Retinal pigment epithelial cell (primary cell): ENCODE measurements at regions not wholly inside any gene's neighbourhood (a gene's known extent, or its start where the extent isn't known, plus 50 kb on each side); places are given as distances from the start of the nearest gene placed in this dataset.

Experiments
- DNase-seq: peaks from one replicate; pipeline ENCODE4 v3.0.0-alpha.2; 2010; ENCODE audit warnings: low read depth
- H3K4me3 ChIP-seq: 2 replicates; pipeline ENCODE4 v1.5.1; 2011; ENCODE audit warnings: mild to moderate bottlenecking, low read length, control low read depth, moderate library complexity
- TF ChIP-seq, protein P1 (sequence below): conservative IDR thresholded peaks from 2 replicates; pipeline ENCODE4 v1.5.1; 2011; ENCODE audit warnings: low read depth, low read length, control low read depth, inconsistent platforms

DNA sequence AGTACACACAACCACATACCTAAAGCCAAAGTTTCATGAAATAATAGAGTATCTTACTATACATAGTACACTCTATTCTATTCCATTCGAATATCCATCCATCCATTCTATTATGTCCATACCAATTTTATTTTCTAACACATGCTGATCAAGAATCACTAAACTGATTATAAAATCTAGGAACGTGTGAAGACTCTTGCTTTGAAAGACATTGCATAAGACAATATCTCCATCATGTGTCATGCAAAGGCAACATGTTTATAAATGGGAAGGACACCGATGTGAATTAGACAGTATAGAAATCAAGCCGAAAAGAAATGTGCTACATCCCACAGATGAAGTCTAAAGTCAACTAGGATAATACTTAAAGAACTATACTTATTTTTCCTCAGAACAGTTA, 1561.5 kb upstream of the TENM4 start:
- H3K4me3 ChIP-seq = no peak overlapping the region
- DNase-seq = no peak
- TF ChIP-seq, protein P1, sequence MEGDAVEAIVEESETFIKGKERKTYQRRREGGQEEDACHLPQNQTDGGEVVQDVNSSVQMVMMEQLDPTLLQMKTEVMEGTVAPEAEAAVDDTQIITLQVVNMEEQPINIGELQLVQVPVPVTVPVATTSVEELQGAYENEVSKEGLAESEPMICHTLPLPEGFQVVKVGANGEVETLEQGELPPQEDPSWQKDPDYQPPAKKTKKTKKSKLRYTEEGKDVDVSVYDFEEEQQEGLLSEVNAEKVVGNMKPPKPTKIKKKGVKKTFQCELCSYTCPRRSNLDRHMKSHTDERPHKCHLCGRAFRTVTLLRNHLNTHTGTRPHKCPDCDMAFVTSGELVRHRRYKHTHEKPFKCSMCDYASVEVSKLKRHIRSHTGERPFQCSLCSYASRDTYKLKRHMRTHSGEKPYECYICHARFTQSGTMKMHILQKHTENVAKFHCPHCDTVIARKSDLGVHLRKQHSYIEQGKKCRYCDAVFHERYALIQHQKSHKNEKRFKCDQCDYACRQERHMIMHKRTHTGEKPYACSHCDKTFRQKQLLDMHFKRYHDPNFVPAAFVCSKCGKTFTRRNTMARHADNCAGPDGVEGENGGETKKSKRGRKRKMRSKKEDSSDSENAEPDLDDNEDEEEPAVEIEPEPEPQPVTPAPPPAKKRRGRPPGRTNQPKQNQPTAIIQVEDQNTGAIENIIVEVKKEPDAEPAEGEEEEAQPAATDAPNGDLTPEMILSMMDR = no peak

- TF ChIP-seq, protein P1 = no peak
- no peak overlapping the region for H3K4me3 ChIP-seq
- no peak for DNase-seq
Observed at GRCh38 chr11:81000735-81001134, 1559.9 kb upstream of the TENM4 start.

GRCh38 chr11:81000334-81000733, 1559.5 kb upstream of the TENM4 start:
- no peak for DNase-seq
- H3K4me3 ChIP-seq = no peak overlapping the region
- TF ChIP-seq, protein P1 = no peak

DNA sequence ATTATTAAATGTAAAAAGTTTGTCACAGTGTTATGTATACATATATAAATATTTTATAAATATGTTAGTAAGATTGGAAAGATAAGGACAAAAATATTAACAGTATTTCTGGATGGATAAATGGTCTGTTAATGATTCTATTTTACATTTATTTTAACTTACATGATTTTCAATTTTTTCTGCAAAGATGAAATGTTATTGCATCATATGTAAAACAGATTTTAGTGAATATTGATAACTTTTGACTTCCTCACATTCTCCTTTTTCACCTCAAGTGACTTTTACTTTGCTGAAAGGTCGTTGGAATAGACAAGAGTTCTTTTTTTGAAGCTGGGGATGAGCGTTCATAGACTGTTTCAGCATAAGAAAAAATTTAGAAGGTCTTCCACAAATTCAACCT, 1554.7 kb upstream of the TENM4 start:
- no peak overlapping the region for H3K4me3 ChIP-seq
- DNase-seq = no peak
- TF ChIP-seq, protein P1 = no peak

DNA sequence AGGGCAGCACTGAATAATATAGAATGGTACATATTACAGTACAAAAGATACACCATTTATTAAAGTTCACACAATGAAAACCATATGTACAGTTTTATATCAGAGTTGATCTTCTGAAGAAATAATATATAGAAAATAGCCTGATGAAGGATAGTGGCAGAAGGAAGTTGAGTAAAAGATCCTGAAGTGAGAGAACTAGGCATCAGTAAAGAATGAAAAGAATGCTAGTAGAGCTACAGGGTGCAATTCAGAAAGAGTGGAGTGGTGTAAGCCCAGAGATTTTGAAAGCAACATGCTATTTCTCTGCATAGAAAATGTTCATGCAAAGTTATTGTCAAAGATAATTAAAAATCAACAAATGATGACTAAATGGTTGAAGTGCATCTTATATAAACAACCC, 1552.7 kb upstream of the TENM4 start:
- DNase-seq = no peak
- TF ChIP-seq, protein P1 = no peak

DNA sequence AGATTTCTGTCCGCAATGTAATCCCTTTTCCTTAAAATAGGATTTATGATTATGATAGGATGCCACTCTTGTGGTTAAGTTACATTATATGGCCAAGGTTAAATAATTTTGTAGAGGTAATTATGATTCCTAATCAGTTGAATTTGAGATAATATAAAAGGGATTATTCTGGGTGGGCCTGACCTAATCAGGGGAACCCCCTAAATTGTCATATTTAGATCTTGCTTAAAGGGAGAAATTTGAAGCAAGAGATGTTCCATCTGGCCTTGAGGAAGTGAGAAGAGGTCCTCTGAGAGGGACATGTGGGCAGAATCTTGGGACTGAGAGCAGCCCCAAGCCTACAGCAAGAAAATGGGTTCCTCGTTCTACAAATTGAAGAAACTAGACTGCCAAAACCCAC, 1550.1 kb upstream of the TENM4 start:
- DNase-seq = no peak
- TF ChIP-seq, protein P1 = no peak
- H3K4me3 ChIP-seq = no peak overlapping the region

More for the DNA sequence above, 1552.7 kb upstream of the TENM4 start:
- no peak overlapping the region for H3K4me3 ChIP-seq

DNA sequence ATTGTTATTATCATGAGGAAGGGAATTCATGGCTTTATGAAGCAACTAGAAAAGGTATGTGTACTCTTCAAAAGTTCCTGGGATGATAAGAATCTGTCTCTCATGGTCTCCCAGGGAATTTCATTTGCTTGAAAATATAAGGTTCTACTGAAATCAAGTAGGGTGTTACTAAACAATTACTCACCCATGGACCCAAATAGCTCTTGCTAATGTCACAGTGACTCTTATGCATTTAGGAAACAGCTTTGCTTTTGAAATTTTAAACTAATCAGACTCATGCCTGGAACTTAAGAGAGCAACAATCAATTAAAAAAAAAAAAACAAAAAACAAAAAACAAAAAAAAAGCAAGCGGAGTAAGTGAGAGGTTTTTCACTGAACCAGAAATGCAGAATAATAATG, 1546.3 kb upstream of the TENM4 start:
- no peak overlapping the region for H3K4me3 ChIP-seq
- TF ChIP-seq, protein P1 = no peak
- DNase-seq = no peak
